ENCODE measurements at regions not wholly inside any gene's neighbourhood (a gene's known extent, or its start where the extent isn't known, plus 50 kb on each side); places are given as distances from the start of the nearest gene placed in this dataset.

GRCh38 chr2:63658176-63658968, 69.6 kb downstream of the MDH1 start:
- peak in 1 of 2 donors; percentile 75 for DNase-seq (ENCODE audit: low read depth in 2 of 2)
- Histone ChIP-seq H3K4me1 (ENCODE audit: control insufficient read depth, extremely low read depth, insufficient read depth, low read length) (peaks cover 10% of the 10 kb centered on the region), H3K4me2 (ENCODE audit: extremely low read depth, insufficient read depth, low read length) (no peak overlapping the region), H3K27ac (ENCODE audit: insufficient read depth, low read length) (no peak overlapping the region), H3K9ac (ENCODE audit: insufficient read depth, low read length) (no peak overlapping the region), H3K27me3 (ENCODE audit: control insufficient read depth, insufficient read depth, low read length) (no peaks in the 10 kb centered on the region), H3K36me3 (ENCODE audit: control insufficient read depth, insufficient read depth, low read length) (no peaks in the 10 kb centered on the region), H4K20me1 (ENCODE audit: control insufficient read depth, extremely low read depth, insufficient read depth, low read length) (no peaks in the 10 kb centered on the region), H3K9me3 (ENCODE audit: control insufficient read depth, insufficient read depth, low read depth, low read length) (no peaks in the 10 kb centered on the region), H3K4me3 (replicated peaks in 1 of 4; ENCODE audit: control extremely low read depth in 1 of 4, insufficient read depth in 1 of 4, low read depth in 3 of 4, low read length in 4 of 4) (no peak overlapping the region), H3K79me2 (ENCODE audit: control insufficient read depth, insufficient read depth, low read length) (no peaks in the 10 kb centered on the region), H2AFZ (ENCODE audit: low read length) (no peak overlapping the region)
- no peak for TF ChIP-seq EZH2 (IDR thresholded peaks at IDR 0.05; ENCODE audit: low read length, missing control alignments)
- TF ChIP-seq CTCF (conservative IDR thresholded peaks at IDR 0.05 in 1 of 2, IDR thresholded peaks at IDR 0.05 in 1 of 2; ENCODE audit: low read depth in 1 of 2, low read length in 2 of 2): no peak

GRCh38 chr2:63660060-63660459, 71.3 kb downstream of the MDH1 start:
- H3K4me2 ChIP-seq (ENCODE audit: extremely low read depth, insufficient read depth, low read length): no peak overlapping the region
- no peak for DNase-seq (ENCODE audit: low read depth in 2 of 2)
- no peaks in the 10 kb centered on the region for H4K20me1 ChIP-seq (ENCODE audit: control insufficient read depth, extremely low read depth, insufficient read depth, low read length)
- no peak overlapping the region for H2AFZ ChIP-seq (ENCODE audit: low read length)
- no peak overlapping the region for H3K27ac ChIP-seq (ENCODE audit: insufficient read depth, low read length)
- H3K36me3 ChIP-seq (ENCODE audit: control insufficient read depth, insufficient read depth, low read length): no peaks in the 10 kb centered on the region
- no peaks in the 10 kb centered on the region for H3K79me2 ChIP-seq (ENCODE audit: control insufficient read depth, insufficient read depth, low read length)
- no peak overlapping the region for H3K9ac ChIP-seq (ENCODE audit: insufficient read depth, low read length)
- no peaks in the 10 kb centered on the region for H3K9me3 ChIP-seq (ENCODE audit: control insufficient read depth, insufficient read depth, low read depth, low read length)
- no peak overlapping the region for H3K4me3 ChIP-seq (replicated peaks in 1 of 4; ENCODE audit: control extremely low read depth in 1 of 4, insufficient read depth in 1 of 4, low read depth in 3 of 4, low read length in 4 of 4)
- H3K27me3 ChIP-seq (ENCODE audit: control insufficient read depth, insufficient read depth, low read length): no peaks in the 10 kb centered on the region
- TF ChIP-seq CTCF (conservative IDR thresholded peaks at IDR 0.05 in 1 of 2, IDR thresholded peaks at IDR 0.05 in 1 of 2; ENCODE audit: low read depth in 1 of 2, low read length in 2 of 2): no peak
- no peak for TF ChIP-seq EZH2 (IDR thresholded peaks at IDR 0.05; ENCODE audit: low read length, missing control alignments)
- H3K4me1 ChIP-seq (ENCODE audit: control insufficient read depth, extremely low read depth, insufficient read depth, low read length): peaks cover 10% of the 10 kb centered on the region

- H3K4me1 ChIP-seq (ENCODE audit: control insufficient read depth, extremely low read depth, insufficient read depth, low read length): peaks cover 18% of the 10 kb centered on the region
- TF ChIP-seq CTCF (conservative IDR thresholded peaks at IDR 0.05 in 1 of 2, IDR thresholded peaks at IDR 0.05 in 1 of 2; ENCODE audit: low read depth in 1 of 2, low read length in 2 of 2) (no peak), EZH2 (IDR thresholded peaks at IDR 0.05; ENCODE audit: low read length, missing control alignments) (no peak)
- no peaks in the 10 kb centered on the region for H3K9me3 ChIP-seq (ENCODE audit: control insufficient read depth, insufficient read depth, low read depth, low read length)
- no peak overlapping the region for H3K9ac ChIP-seq (ENCODE audit: insufficient read depth, low read length)
- no peaks in the 10 kb centered on the region for H4K20me1 ChIP-seq (ENCODE audit: control insufficient read depth, extremely low read depth, insufficient read depth, low read length)
- DNase-seq (ENCODE audit: low read depth in 2 of 2): peak; percentile 50 to 91
- H3K36me3 ChIP-seq (ENCODE audit: control insufficient read depth, insufficient read depth, low read length): no peaks in the 10 kb centered on the region
- peak overlapping the region; percentile 2 for H3K4me2 ChIP-seq (ENCODE audit: extremely low read depth, insufficient read depth, low read length)
- peak overlapping the region; percentile 23 for H3K27ac ChIP-seq (ENCODE audit: insufficient read depth, low read length)
- no peaks in the 10 kb centered on the region for H3K27me3 ChIP-seq (ENCODE audit: control insufficient read depth, insufficient read depth, low read length)
- no peaks in the 10 kb centered on the region for H3K79me2 ChIP-seq (ENCODE audit: control insufficient read depth, insufficient read depth, low read length)
- H2AFZ ChIP-seq (ENCODE audit: low read length): peak overlapping the region; percentile 4
- H3K4me3 ChIP-seq (replicated peaks in 1 of 4; ENCODE audit: control extremely low read depth in 1 of 4, insufficient read depth in 1 of 4, low read depth in 3 of 4, low read length in 4 of 4): no peak overlapping the region
Measured at GRCh38 chr2:63661076-63661475, 72.3 kb downstream of the MDH1 start.

All from fibroblast of lung (primary cell).